Right forelimb (tissue), 1 donor: ENCODE measurements at regions not wholly inside any gene's neighbourhood (a gene's known extent, or its start where the extent isn't known, plus 50 kb on each side); places are given as distances from the start of the nearest gene placed in this dataset.
"Not testable (repeated sequence)": the region's sequence is repeated elsewhere in the genome, so short reads cannot be mapped to it uniquely, and the experiment has no call there.

ENCODE experiments used
- DNase-seq: peaks from one replicate; pipeline ENCODE4 v3.0.0-alpha.2; 2018

DNA sequence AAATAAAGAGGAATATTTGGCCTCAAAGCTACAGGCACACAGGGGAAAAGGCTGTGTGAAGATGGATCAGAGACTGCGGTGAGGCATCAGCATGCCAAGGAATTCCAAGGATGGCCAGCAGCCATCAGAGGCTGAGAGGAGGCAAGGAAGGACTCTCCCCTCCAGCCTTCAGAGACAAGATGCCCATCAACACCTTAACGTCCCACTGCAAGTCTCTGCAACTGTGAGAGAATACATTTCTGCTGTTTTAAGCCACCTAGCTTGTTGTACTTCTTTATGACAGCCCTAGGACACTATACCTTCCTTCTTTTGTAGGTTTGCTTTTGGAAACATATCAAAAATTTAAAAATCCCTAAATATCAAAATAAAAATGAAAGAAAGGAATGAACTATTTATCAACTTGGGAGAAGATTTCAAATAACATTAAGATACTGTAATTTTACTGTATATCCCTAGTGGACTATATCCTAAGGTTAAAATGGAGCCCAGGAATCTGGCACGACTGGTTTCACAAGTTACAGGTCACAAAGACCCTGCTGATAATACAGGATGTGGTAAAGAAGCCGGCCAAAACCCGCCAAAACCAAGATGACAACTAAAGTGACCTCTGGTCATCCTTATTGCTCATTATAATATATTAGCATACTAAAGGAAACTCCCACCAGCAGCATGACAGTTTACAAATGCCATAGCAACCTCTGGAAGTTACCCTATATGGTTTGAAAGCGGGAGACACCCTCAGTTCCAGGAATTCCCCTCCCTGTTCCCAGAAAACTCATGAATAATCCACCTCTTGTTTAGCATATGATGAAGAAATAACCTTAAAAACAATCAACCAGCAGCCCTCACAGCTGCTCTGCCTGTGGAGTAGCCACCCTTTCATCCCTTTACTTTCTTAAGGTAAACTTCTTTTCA, 185.2 kb downstream of the AVL9 start:
- DNase-seq, result no peak

DNA sequence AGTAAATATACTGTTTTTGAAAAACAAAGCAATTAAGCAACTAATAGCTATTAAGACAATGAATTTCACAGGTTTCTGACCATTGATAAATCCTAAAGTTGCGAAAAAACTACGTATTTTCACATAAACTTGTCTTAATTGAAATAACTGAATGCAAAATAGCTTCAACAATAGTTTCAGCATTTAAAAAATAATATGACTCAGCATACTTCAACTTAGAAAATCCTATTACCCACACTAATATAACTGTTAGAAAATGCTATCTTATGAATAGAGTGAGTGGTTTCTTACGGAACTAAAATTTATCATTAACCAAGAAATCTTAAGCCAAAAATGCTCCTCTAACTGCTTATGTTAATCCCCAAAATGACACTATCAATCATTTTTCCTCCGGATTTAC, 183.9 kb downstream of the AVL9 start:
- DNase-seq, result no peak

DNA sequence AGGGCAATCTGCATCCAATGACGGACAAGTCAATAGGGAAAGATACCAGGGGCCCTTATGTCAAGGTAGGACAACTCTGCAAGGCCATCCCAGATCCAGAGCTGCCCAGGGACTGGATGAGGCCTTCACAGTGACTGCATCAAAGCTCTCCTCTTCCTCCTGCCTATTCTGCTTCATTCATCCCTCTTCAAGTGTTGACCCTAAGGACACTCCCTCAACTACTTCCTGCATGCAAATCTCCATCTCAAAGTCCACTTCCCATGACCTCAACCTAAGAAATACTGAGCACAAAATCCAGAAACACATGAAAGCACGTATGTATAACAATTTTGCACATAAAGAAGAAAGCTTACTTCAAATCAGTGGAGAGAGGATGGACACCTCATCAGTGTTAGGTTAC, 182.3 kb downstream of the AVL9 start:
- no peak for DNase-seq

DNA sequence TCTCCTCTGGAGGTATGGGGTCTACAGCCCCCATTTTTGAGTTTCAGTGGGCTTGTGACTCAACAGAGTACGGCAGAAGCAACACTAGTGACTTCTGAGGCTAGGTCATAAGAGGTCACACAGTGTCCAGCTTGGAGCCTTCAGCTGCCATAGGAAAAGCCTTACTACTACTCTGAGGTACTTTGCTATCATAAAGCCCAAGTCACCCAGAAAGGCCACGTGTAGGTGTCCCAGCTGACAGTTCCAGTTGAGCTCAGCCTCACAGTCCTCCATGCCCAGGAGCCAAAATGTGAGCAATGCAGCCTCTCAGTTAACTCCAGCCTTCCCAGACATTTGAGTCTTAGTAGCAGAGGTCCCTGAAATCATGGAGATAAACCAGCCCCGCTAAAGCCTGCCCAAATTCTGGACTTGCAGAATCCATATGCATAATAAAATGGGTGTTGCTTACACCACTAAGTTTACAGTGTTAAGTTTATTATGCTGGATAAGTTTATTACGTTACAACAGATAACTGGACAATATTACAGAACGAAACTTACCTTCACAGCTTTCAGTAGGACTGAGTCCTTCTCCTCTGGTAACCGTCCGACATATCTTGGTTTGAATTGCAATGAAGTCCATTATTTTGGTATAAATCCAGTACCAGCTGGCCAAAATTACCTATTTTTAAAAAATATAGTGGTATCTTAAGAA, 181.1 kb downstream of the AVL9 start:
- no peak for DNase-seq

DNA sequence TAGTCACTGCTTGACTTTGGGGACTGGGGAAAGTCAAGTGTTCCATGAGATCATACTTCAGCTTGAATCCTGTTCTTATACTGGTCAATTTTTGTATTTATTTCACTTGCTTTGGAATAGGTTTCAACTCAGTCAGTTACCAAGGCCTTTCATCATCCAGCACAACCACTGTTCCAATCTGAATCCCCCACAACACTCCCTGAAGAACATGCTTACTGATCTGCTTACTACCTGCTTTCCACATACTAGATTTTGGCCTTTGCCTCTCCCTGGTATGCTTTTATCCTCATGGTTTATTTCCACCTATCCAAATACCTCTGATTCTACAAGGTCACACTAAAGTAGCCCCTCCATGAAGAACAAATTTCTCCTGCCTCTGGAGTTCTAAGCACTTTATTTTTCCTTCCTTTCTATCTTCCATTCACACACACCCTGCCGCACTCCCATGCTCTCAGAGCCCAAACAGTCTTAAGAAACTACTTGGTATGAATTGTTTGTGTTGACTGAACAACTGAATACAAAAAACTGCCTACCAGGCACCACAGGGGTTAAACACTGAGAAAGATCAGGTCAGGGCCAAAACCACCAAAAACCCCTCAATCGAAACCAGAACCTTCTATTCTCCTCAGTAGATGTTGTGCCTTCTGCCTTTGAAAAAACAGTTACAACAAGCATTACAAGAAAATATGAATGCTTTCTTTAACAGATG, 178.1 kb downstream of the AVL9 start:
- DNase-seq, result no peak

DNA sequence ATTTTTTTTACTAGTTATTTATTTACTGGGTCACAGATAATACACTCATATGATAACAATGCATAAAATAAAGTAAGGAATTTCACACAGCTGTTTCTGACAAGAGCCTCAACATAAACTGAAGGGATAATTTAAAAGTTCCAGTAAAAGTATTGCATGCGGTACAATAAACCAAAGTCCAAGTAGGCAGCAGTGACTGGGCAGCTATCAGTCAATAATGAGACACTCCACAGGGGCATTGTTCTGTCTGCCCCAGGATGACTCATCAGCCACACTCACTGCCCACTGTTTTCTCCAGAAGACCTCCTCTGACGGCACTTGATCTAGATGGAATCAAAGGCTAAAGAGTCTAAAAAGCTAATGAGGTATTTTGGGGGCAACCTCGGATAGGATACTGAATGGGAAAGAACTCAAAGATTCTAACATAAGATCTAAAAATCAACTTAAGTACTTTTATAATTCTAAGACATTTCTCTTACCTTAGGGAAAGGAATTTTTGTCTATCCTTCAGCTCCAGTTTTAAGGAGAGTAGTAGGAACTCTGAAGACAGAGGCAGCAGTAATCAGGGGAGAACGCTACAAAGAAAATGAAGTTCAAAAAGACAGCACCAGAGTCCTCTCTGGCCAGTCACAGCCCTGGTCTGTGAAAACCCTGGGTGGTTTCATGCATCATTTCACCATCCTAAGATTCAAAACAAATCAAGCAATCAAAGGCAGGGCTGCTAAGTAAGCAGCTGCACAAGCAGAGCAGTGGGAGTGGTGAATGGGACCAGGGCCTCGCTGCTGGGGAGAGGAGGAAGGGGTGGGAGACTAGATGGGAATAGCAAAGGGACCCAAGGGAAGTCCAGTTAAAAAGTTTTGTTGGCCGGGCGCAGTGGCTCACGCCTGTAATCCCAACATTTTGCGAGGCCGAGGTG, 175.1 kb downstream of the AVL9 start:
- no peak for DNase-seq

DNA sequence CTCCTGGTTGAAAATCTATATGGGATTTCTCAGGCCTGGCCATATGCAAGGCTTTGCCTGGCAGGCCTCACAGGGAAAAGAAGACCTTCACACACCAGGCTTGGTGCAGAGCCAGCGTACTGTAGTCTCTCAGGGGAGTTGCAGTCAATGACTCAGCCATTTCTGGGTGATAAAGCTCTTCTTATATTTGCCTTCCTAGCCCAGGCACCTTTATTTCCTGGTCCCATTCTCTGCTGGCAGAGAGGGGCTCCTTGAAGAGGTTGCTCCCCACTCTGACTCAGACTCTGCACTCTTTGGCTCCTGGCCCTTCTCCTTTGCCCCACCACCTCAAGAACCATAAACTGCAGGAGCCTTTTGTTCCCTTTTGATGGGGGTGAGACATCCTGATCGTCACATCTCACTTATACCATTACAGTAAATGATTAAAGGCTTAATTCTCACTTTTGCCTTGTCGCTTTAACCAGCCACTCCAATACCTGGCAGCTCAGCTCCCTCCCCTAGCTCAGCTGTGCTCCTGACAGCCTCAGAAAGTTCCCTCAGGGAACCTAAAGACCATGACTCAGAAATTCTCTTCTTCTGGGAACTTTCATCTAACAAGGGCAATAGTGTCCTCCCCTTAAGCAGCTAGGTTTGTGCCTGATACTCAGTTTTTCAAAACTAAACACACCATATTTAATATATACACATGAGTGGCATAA, 174.0 kb downstream of the AVL9 start:
- DNase-seq, result not testable (repeated sequence)

DNA sequence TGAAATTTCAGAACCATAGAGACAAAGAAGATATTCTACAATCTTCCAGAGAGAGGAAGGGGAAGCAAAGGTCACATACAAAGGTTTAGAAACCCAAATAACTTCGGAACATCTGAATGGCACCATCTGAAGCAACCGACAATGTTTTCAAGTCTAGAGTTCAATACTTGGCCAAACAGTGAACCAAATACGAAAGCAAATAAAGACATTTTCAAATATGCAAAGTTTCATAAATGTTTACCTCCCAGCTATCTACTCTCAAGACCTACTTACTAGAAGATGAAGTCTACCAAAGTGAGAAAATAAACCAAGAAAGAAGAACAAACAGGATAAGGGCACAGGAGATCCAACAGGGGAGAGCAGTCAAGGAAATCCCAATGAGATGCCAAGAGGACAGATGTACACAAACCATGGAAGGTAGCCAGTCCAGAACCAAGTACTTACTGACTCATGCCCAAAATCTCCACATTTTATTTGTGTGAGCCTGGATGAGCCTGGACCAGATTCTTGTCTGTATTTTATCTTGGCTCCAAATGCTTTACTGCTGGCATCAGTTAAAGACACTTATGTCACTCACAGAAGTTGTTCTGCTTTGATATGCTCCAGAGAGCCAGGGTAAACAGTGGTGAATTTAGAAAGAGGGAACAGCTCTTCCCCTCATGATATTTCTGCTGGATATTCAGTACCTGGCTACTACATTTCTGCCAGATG, 173.3 kb downstream of the AVL9 start:
- DNase-seq, result not testable (repeated sequence)

DNA sequence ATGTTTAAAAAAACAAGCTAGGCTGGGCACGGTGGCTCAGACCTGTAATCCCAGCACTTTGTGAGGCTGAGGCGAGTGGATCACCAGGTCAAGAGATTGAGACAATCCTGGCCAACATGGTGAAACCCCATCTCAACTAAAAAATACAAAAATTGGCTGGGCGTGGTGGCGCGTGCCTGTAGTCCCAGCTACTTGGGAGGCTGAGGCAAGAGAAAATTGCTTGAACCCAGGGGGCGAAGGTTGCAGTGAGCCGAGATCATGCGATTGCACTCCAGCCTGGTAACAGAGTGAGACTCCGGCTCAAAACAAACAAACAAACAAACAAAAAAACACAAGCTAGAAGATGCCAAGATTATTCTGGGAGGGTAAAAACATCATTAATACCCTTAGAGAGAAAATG, 172.3 kb downstream of the AVL9 start:
- not testable (repeated sequence) for DNase-seq

DNA sequence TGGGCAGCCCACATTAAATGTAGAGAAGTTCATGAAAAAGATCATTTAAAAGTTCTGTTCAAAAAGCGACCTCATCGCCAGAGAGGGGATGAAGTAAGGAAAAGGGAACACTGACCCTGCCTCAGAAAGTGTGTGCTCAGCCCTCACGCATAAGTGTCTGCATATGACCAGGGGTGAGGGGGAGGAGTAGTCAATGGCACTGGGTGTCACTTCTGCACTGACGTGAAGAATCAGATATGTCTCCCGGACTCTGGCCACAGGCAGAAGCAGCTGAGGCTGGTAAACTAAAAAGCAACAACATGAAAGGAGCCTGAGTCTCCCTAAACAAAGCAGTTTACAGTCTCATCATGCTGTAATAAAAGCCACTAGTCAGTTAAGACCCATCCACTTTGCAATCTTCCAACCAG, 168.5 kb downstream of the AVL9 start:
- not testable (repeated sequence) for DNase-seq

DNA sequence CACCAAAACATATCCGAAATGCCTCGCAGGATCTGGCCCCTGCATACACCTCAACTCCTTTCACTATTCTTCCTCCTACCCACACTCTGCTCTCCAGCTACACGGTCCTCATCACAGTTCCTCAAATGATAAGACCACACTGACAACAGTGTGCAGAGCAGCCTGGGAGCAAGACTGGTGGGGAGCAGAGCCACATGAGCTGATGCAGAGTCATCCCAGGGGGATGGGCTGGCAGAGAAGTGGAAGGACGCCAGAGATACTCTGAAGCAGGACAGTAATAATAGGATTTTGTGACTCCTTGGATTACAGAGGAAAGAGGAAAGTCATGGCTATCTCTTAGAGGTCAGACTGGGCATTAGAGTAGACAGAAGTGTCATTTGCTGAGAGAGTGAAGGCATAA, 167.2 kb downstream of the AVL9 start:
- not testable (repeated sequence) for DNase-seq

DNA sequence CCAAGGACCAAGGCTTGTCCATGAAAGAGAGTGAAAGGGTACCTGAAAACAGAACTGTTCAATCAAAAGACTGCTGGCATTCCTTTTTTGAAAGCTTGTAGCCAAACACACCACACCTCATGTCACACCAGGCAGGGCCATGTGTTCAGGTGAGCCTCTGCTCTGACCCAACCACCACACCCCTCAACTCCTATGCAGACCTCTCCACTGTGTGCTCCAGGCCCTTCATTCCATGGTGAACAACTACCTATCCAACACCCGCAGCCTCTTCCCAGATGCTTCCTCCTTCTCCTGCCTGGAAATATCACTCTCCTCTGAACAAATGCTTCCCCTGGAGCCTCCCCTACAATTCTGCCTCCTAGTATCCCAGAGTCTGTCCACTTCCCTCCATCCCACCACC, 166.6 kb downstream of the AVL9 start:
- no peak for DNase-seq

DNA sequence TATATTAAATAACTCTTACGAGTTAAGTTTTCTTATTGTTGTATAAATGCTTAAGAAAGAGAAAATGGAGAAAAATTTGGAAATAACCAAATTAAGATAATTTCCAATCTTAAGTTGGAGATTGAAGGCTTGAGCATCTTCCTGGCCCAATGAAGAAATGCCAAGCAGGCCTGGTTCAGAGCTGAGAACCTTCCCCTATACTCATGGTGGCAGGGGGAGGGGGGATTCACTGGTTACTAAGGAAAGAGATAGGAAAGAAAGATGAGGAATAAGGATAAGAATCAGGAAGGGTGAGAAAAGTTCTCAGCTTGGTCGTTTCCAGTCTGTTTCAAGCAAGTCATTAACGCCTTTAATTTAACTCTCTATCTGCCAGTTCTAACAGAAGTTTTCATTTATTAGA, 166.2 kb downstream of the AVL9 start:
- no peak for DNase-seq

DNA sequence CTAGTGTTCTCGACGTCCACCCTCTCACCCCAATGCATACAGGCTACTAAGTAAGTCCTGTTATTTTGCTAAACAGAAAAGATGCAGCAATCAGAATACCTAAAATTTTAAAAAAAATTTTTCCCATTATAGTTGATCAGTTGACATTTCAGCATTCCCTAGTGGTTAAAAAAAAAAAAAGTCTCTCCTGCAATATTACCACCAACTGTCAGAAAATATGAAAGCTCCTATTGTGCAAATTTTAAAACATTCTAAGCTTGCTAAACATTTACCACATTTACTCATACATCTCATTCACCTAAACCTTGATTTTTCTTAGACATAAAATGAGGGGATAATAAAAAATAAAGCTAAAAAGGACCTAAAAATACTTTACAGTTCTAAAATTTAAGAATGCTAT, 165.6 kb downstream of the AVL9 start:
- no peak for DNase-seq

DNA sequence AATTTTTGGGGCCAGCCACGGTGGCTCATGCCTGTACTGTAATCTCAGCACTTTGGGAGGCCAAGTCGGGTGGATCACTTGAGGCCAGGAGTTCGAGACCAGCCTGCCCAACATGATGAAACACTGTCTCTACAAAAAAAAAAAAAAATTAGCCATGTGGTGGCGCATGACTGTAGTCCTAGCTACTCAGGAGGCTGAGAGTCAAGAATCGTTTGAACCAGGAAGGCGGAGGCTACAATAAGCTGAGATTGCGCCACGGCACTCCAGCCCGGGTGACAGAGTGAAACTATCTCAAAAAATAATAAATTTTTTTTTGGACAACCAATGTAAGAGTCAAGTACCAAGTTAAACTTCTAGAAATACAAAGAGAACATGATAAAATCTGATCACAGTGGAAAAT, 164.6 kb downstream of the AVL9 start:
- no peak for DNase-seq

DNA sequence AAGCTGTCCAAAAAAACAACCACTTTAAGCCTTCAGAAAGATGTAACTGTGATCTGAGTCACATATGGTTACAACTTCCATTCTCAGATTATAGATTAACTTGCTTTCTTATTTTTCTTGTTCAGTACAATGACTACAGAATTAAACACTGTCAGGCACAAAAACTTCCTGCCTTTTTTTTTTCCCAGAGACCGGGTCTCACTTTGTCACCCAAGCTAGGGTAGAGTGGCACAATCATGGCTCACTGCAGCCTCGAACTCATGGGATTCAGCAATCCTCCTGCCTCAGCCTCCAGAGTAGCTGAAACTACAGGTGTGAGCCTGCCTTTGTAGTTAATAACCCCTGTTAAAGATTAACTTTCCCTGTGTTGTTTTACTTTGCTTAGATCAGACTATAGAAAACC, 163.2 kb downstream of the AVL9 start:
- DNase-seq, result no peak

DNA sequence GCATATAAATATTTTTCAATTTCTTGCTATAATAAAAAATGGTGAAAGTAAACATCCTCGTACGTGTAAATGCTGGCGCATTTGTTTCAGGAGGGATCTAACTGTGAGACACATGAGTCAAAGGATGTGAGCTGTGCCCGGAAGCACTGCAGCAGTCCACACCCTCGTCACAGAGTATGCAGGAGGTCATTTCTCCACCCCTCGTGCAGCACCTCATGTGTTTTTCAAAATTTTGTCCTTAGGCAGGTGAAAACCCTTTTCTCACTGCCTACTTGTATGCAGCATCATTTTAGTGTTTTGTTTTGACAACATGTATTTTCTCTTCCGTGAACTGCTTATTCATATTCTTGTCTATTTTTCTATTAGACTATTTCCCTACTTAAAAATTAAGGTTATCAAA, 162.7 kb downstream of the AVL9 start:
- DNase-seq, result no peak

DNA sequence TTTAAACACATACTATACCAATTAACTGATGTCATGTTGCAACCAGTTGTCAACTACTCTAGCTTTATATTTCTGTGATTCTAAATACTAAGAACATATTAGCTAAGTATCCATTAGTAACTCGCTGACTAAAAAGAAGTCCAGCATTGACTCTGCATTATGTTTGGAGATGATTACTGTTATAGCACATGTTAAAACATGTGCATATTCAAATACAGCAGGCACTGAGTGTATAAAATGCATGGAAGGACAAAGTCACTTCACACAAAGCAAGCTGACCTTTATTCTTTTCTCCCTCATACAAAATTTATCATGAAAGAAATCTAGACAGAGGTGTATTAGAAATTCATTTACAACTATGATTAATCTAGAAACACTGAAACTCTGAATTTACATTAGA, 159.3 kb downstream of the AVL9 start:
- DNase-seq, result not testable (repeated sequence)

DNA sequence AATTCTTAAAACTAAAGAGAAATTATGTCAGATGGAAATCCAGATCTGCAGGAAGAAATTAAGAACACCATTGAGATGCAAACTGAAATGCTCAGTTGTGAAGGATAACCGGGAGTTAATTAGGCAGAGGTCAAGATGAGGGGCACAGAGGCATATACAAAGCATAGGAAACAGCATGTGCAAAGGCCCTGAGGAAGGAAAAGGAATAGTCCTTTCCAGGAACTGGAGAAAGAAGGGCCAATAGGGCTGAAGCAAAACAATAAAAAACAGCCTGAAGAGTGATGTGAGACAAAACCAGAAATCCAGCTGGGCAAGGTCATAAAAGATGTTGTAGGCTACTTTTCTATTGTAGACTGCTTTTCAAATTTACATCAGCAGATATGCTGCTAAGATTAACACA, 155.1 kb downstream of the AVL9 start:
- not testable (repeated sequence) for DNase-seq

DNA sequence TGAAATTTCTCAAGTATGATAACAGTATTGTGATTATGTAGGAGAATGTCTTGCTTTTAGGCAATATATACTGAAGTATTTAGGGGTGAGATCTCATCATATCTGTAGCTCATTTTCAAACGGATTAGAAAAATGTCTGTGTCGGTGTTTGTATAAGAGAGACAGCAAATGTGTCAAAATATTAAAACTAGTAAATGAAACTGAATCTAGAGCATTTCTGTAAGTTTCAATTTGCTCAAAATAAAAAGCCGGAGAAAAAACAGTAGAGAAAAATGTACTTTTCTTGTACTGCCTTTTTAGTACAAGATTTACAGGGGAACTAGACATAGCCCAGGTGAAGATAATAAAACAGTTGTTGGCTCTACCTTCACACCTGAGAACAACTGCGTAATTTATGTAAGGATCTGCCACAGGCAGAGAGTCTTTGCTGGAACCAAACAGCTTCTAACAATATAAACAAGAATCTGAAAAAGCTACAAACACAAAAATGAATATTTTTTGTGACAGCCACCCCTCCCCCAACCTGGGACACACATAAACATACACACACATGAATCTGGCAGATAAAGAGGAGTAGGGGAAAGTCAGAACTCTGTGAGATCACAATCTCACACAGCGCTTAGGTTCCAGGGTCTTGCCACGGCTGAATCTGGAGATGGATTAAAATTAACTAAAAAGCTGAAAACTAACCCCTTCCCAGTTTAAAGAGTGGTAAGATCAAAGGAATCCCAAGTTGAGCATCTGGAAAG, 153.3 kb downstream of the AVL9 start:
- no peak for DNase-seq
